ENCODE measurements at regions not wholly inside any gene's neighbourhood (a gene's known extent, or its start where the extent isn't known, plus 50 kb on each side); places are given as distances from the start of the nearest gene placed in this dataset.

GRCh38 chr2:111222204-111222866 is 101.6 kb downstream of the BCL2L11 start:
- no peak overlapping the region for H3K4me3 ChIP-seq (ENCODE audit: low read depth, low read length)
- no CpG with 5 or more reads among the region's 3 CpGs for WGBS (ENCODE audit: extremely low coverage, insufficient coverage, insufficient read length)
- H3K18ac ChIP-seq (ENCODE audit: low read length): no peak overlapping the region
- H3K79me2 ChIP-seq (ENCODE audit: control insufficient read depth, insufficient read depth, low read length, poor library complexity): no peaks in the 10 kb centered on the region
- no peak overlapping the region for H2BK12ac ChIP-seq (ENCODE audit: low read length)
- H2BK120ac ChIP-seq (ENCODE audit: insufficient read depth, low read length, poor library complexity): no peak overlapping the region
- H4K12ac ChIP-seq (ENCODE audit: low read depth, low read length): no peak overlapping the region
- H2AK5ac ChIP-seq (ENCODE audit: low read length): no peak overlapping the region
- peaks cover 0 to 2% of the 10 kb centered on the region in 2 experiments for H3K4me1 ChIP-seq (ENCODE audit: control insufficient read depth in 1 of 2, insufficient read depth in 2 of 2, low read length in 2 of 2)
- no peak overlapping the region for H3K4me2 ChIP-seq (ENCODE audit: low read length)
- H3K9me3 ChIP-seq (ENCODE audit: insufficient read depth, low read depth, low read length): peaks cover 6% of the 10 kb centered on the region
- no peak overlapping the region for H3K9ac ChIP-seq (ENCODE audit: low read length)
- H3K36me3 ChIP-seq (ENCODE audit: control insufficient read depth in 1 of 2, insufficient read depth in 2 of 2, low read length in 2 of 2): peaks cover 0 to 3% of the 10 kb centered on the region in 2 experiments
- no peak overlapping the region for H3K14ac ChIP-seq (ENCODE audit: low read length)
- no peak overlapping the region for H4K91ac ChIP-seq (ENCODE audit: low read depth, low read length)
- no peak for DNase-seq
- H3K4ac ChIP-seq (ENCODE audit: low read depth, low read length): no peak overlapping the region
- no peak overlapping the region for H4K8ac ChIP-seq (ENCODE audit: low read depth, low read length)
- no peak overlapping the region for H3K23ac ChIP-seq (ENCODE audit: low read length)
- H2BK5ac ChIP-seq (ENCODE audit: low read depth, low read length, poor library complexity): no peak overlapping the region
- H2AFZ ChIP-seq (ENCODE audit: insufficient read depth, low read length, poor library complexity): no peak overlapping the region
- no peak overlapping the region for H3K27ac ChIP-seq (ENCODE audit: low read depth, low read length)
- no peaks in the 10 kb centered on the region for H3K27me3 ChIP-seq (ENCODE audit: insufficient read depth, low read length)
- H3K79me1 ChIP-seq (ENCODE audit: low read length): no peaks in the 10 kb centered on the region

GRCh38 chr2:111225856-111226255 is 105.1 kb downstream of the BCL2L11 start:
- no peak overlapping the region for H2BK12ac ChIP-seq (ENCODE audit: low read length)
- no peak overlapping the region for H3K4me3 ChIP-seq (ENCODE audit: low read depth, low read length)
- no peak overlapping the region for H2BK120ac ChIP-seq (ENCODE audit: insufficient read depth, low read length, poor library complexity)
- no peak overlapping the region for H2AK5ac ChIP-seq (ENCODE audit: low read length)
- no peak overlapping the region for H4K8ac ChIP-seq (ENCODE audit: low read depth, low read length)
- no peaks in the 10 kb centered on the region for H3K27me3 ChIP-seq (ENCODE audit: insufficient read depth, low read length)
- no peaks in the 10 kb centered on the region for H3K79me2 ChIP-seq (ENCODE audit: control insufficient read depth, insufficient read depth, low read length, poor library complexity)
- DNase-seq: no peak
- H3K23ac ChIP-seq (ENCODE audit: low read length): no peak overlapping the region
- H3K27ac ChIP-seq (ENCODE audit: low read depth, low read length): no peak overlapping the region
- H3K4ac ChIP-seq (ENCODE audit: low read depth, low read length): no peak overlapping the region
- H3K14ac ChIP-seq (ENCODE audit: low read length): no peak overlapping the region
- H3K4me2 ChIP-seq (ENCODE audit: low read length): no peak overlapping the region
- H3K9ac ChIP-seq (ENCODE audit: low read length): no peak overlapping the region
- no peak overlapping the region for H2AFZ ChIP-seq (ENCODE audit: insufficient read depth, low read length, poor library complexity)
- H3K79me1 ChIP-seq (ENCODE audit: low read length): peaks cover 4% of the 10 kb centered on the region
- peaks cover 5 to 8% of the 10 kb centered on the region in 2 experiments for H3K4me1 ChIP-seq (ENCODE audit: control insufficient read depth in 1 of 2, insufficient read depth in 2 of 2, low read length in 2 of 2)
- H2BK5ac ChIP-seq (ENCODE audit: low read depth, low read length, poor library complexity): no peak overlapping the region
- no peak overlapping the region for H3K18ac ChIP-seq (ENCODE audit: low read length)
- H4K91ac ChIP-seq (ENCODE audit: low read depth, low read length): no peak overlapping the region
- no peak overlapping the region for H4K12ac ChIP-seq (ENCODE audit: low read depth, low read length)
- H3K36me3 ChIP-seq (ENCODE audit: control insufficient read depth in 1 of 2, insufficient read depth in 2 of 2, low read length in 2 of 2): peaks cover 0 to 3% of the 10 kb centered on the region in 2 experiments
- peaks cover 9% of the 10 kb centered on the region for H3K9me3 ChIP-seq (ENCODE audit: insufficient read depth, low read depth, low read length)
- WGBS (ENCODE audit: extremely low coverage, insufficient coverage, insufficient read length): no CpG with 5 or more reads among the region's 3 CpGs

- Histone ChIP-seq H4K8ac (ENCODE audit: low read depth, low read length) (no peak overlapping the region), H4K91ac (ENCODE audit: low read depth, low read length) (no peak overlapping the region), H3K79me1 (ENCODE audit: low read length) (peaks cover 4% of the 10 kb centered on the region), H3K4me2 (ENCODE audit: low read length) (no peak overlapping the region), H3K4me1 (ENCODE audit: control insufficient read depth in 1 of 2, insufficient read depth in 2 of 2, low read length in 2 of 2) (peaks cover 5 to 8% of the 10 kb centered on the region in 2 experiments), H3K18ac (ENCODE audit: low read length) (no peak overlapping the region), H3K23ac (ENCODE audit: low read length) (no peak overlapping the region), H3K79me2 (ENCODE audit: control insufficient read depth, insufficient read depth, low read length, poor library complexity) (no peaks in the 10 kb centered on the region), H3K27me3 (ENCODE audit: insufficient read depth, low read length) (no peaks in the 10 kb centered on the region), H3K4me3 (ENCODE audit: low read depth, low read length) (no peak overlapping the region), H3K9ac (ENCODE audit: low read length) (no peak overlapping the region), H4K12ac (ENCODE audit: low read depth, low read length) (no peak overlapping the region), H2AFZ (ENCODE audit: insufficient read depth, low read length, poor library complexity) (no peak overlapping the region), H3K14ac (ENCODE audit: low read length) (no peak overlapping the region), H2BK12ac (ENCODE audit: low read length) (no peak overlapping the region), H3K36me3 (ENCODE audit: control insufficient read depth in 1 of 2, insufficient read depth in 2 of 2, low read length in 2 of 2) (peaks cover 0 to 3% of the 10 kb centered on the region in 2 experiments), H2AK5ac (ENCODE audit: low read length) (no peak overlapping the region), H3K27ac (ENCODE audit: low read depth, low read length) (no peak overlapping the region), H2BK120ac (ENCODE audit: insufficient read depth, low read length, poor library complexity) (no peak overlapping the region), H3K4ac (ENCODE audit: low read depth, low read length) (no peak overlapping the region), H2BK5ac (ENCODE audit: low read depth, low read length, poor library complexity) (no peak overlapping the region), H3K9me3 (ENCODE audit: insufficient read depth, low read depth, low read length) (peaks cover 9% of the 10 kb centered on the region)
- DNase-seq: peak in 1 of 2 donors; percentile 22
- no CpG with 5 or more reads among the region's 6 CpGs for WGBS (ENCODE audit: extremely low coverage, insufficient coverage, insufficient read length)
These were observed 106.4 kb downstream of the BCL2L11 start for GRCh38 chr2:111226876-111227700.

- H2AK5ac ChIP-seq (ENCODE audit: low read length): peak overlapping the region; percentile 43
- peak overlapping the region; percentile 48 for H2BK120ac ChIP-seq (ENCODE audit: insufficient read depth, low read length, poor library complexity)
- H2BK12ac ChIP-seq (ENCODE audit: low read length): peak overlapping the region; percentile 55
- no peak overlapping the region for H3K9ac ChIP-seq (ENCODE audit: low read length)
- no peak overlapping the region for H4K12ac ChIP-seq (ENCODE audit: low read depth, low read length)
- H3K4me1 ChIP-seq (ENCODE audit: control insufficient read depth in 1 of 2, insufficient read depth in 2 of 2, low read length in 2 of 2): peaks cover 5 to 8% of the 10 kb centered on the region in 2 experiments
- H3K4me2 ChIP-seq (ENCODE audit: low read length): no peak overlapping the region
- no peak overlapping the region for H3K4me3 ChIP-seq (ENCODE audit: low read depth, low read length)
- H3K18ac ChIP-seq (ENCODE audit: low read length): peak overlapping the region; percentile 58
- H3K23ac ChIP-seq (ENCODE audit: low read length): no peak overlapping the region
- H3K79me1 ChIP-seq (ENCODE audit: low read length): peaks cover 4% of the 10 kb centered on the region
- H2BK5ac ChIP-seq (ENCODE audit: low read depth, low read length, poor library complexity): no peak overlapping the region
- H4K91ac ChIP-seq (ENCODE audit: low read depth, low read length): peak overlapping the region; percentile 29
- peak in 1 of 2 donors; percentile 40 for DNase-seq
- H3K4ac ChIP-seq (ENCODE audit: low read depth, low read length): no peak overlapping the region
- H3K79me2 ChIP-seq (ENCODE audit: control insufficient read depth, insufficient read depth, low read length, poor library complexity): no peaks in the 10 kb centered on the region
- peak overlapping the region; percentile 30 for H4K8ac ChIP-seq (ENCODE audit: low read depth, low read length)
- peak overlapping the region; percentile 67 for H3K14ac ChIP-seq (ENCODE audit: low read length)
- no peaks in the 10 kb centered on the region for H3K27me3 ChIP-seq (ENCODE audit: insufficient read depth, low read length)
- peaks cover 8% of the 10 kb centered on the region for H3K9me3 ChIP-seq (ENCODE audit: insufficient read depth, low read depth, low read length)
- peak overlapping the region; percentile 11 for H3K27ac ChIP-seq (ENCODE audit: low read depth, low read length)
- H2AFZ ChIP-seq (ENCODE audit: insufficient read depth, low read length, poor library complexity): no peak overlapping the region
- no CpG with 5 or more reads among the region's 6 CpGs for WGBS (ENCODE audit: extremely low coverage, insufficient coverage, insufficient read length)
- peaks cover 0 to 3% of the 10 kb centered on the region in 2 experiments for H3K36me3 ChIP-seq (ENCODE audit: control insufficient read depth in 1 of 2, insufficient read depth in 2 of 2, low read length in 2 of 2)
These were observed 107.0 kb downstream of the BCL2L11 start for GRCh38 chr2:111227716-111228141.
